ENCODE measurements at regions not wholly inside any gene's neighbourhood (a gene's known extent, or its start where the extent isn't known, plus 50 kb on each side); places are given as distances from the start of the nearest gene placed in this dataset.

GRCh38 chr12:24349051-24349799 lies 399.8 kb upstream of the SOX5 start:
- TF ChIP-seq, protein P1, sequence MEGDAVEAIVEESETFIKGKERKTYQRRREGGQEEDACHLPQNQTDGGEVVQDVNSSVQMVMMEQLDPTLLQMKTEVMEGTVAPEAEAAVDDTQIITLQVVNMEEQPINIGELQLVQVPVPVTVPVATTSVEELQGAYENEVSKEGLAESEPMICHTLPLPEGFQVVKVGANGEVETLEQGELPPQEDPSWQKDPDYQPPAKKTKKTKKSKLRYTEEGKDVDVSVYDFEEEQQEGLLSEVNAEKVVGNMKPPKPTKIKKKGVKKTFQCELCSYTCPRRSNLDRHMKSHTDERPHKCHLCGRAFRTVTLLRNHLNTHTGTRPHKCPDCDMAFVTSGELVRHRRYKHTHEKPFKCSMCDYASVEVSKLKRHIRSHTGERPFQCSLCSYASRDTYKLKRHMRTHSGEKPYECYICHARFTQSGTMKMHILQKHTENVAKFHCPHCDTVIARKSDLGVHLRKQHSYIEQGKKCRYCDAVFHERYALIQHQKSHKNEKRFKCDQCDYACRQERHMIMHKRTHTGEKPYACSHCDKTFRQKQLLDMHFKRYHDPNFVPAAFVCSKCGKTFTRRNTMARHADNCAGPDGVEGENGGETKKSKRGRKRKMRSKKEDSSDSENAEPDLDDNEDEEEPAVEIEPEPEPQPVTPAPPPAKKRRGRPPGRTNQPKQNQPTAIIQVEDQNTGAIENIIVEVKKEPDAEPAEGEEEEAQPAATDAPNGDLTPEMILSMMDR (IDR thresholded peaks at IDR 0.05; ENCODE audit: low read depth, low read length) = no peak
- TF ChIP-seq EZH2phosphoT487 (IDR thresholded peaks at IDR 0.05; ENCODE audit: low read depth) = no peak

Measured in OCI-LY3 (cell line).